ENCODE measurements at regions not wholly inside any gene's neighbourhood (a gene's known extent, or its start where the extent isn't known, plus 50 kb on each side); places are given as distances from the start of the nearest gene placed in this dataset.

GRCh38 chr20:23195636-23196035 is 109.5 kb upstream of the CD93 start:
- ATAC-seq, result no peak
- Histone ChIP-seq H3K9me3 (no peaks in the 10 kb centered on the region), H3K27ac (no peak overlapping the region), H3K4me3 (no peak overlapping the region), H3K27me3 (no peaks in the 10 kb centered on the region), H3K36me3 (no peaks in the 10 kb centered on the region), H3K4me1 (no peaks in the 10 kb centered on the region)
- intact Hi-C loops (cut with DNase I), result no loop called here
- DNase-seq, result no peak
- no peak for TF ChIP-seq CTCF (IDR thresholded peaks at IDR 0.05)

DNA sequence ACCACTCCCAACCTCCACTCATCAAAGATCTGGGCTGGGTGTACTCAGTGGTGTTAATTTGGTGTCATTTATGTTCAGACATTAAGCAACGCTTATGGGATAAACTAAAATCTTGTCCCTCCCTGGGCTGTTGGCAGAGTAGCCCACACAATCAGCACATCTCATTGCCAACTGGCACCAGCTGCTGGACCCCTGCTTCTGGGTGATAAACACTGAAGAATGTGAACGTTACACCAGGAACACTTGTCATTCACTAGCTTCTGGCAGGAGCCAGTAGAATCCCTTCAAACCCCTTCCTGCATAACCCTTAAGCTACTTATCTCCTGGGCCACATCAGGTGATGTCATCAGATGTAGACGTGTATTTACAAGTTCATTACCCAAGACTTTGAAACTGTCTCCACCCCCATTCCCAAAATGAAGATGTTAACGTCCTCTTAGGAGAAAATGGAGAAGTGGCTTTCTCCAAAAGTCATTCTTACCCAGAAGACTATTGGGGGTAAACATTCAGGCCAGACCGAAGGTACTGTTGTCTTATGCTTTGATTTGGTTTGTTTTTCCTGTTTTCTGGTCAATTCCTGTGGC is 107.8 kb upstream of the CD93 start:
- intact Hi-C loops (cut with DNase I), result no loop called here
- Histone ChIP-seq H3K4me3 (no peak overlapping the region), H3K27me3 (no peaks in the 10 kb centered on the region), H3K4me1 (no peaks in the 10 kb centered on the region), H3K9me3 (no peaks in the 10 kb centered on the region), H3K27ac (no peak overlapping the region), H3K36me3 (no peaks in the 10 kb centered on the region)
- TF ChIP-seq CTCF (IDR thresholded peaks at IDR 0.05), result no peak
- no peak for DNase-seq
- ATAC-seq, result peak; percentile 49

DNA sequence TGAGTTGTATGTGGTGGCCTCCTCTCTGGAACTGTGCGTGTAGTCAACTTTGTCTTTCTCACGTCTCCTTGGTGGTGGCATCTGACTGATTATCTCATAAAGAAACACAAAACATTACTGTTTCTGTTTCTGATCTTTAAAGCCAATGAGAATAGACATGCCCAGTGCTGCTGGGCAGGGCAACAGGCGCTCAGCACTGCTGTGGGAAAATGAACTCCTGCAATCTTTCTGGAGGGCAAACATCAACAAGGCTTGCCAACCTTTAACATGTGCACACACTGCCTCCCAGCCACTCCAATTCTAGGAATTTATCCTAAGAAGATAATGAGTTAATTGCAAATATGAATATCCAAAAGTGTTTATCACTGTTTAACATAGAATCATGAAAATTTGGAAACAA is 106.3 kb upstream of the CD93 start:
- H3K9me3 ChIP-seq, result no peaks in the 10 kb centered on the region
- no peaks in the 10 kb centered on the region for H3K27me3 ChIP-seq
- no peak overlapping the region for H3K27ac ChIP-seq
- TF ChIP-seq CTCF (IDR thresholded peaks at IDR 0.05), result no peak
- ATAC-seq (no peak), DNase-seq (no peak)
- H3K36me3 ChIP-seq, result no peaks in the 10 kb centered on the region
- H3K4me1 ChIP-seq, result no peaks in the 10 kb centered on the region
- intact Hi-C loops (cut with DNase I), result no loop called here
- no peak overlapping the region for H3K4me3 ChIP-seq

DNA sequence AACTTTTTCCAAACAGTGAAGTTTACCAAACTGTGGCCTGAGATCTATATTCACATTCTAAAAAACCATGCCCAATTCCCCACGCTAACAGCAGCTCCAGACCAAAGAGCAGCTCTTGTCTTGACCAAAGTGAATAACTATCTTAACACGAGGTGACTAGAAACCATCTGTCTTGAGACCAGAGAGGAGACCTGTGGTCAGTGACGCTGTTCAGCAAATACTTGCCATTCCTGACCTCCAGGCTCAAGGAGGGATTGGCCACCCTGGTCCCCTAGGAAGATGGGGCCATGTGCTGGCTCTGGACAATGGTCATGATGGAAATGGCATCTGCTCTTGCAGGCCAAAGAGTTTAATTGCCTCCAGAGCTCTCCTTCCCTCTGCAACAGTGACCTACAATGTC is 104.4 kb upstream of the CD93 start:
- Histone ChIP-seq H3K4me3 (no peak overlapping the region), H3K9me3 (no peaks in the 10 kb centered on the region), H3K27ac (no peak overlapping the region), H3K27me3 (no peaks in the 10 kb centered on the region), H3K4me1 (no peaks in the 10 kb centered on the region), H3K36me3 (no peaks in the 10 kb centered on the region)
- intact Hi-C loops (cut with DNase I), result no loop called here
- no peak for TF ChIP-seq CTCF (IDR thresholded peaks at IDR 0.05)
- ATAC-seq, result no peak
- no peak for DNase-seq

- no peaks in the 10 kb centered on the region for H3K36me3 ChIP-seq
- no peak overlapping the region for H3K4me3 ChIP-seq
- no peak for DNase-seq
- no peaks in the 10 kb centered on the region for H3K27me3 ChIP-seq
- H3K4me1 ChIP-seq, result no peaks in the 10 kb centered on the region
- peak; percentile 45 for ATAC-seq
- TF ChIP-seq CTCF (IDR thresholded peaks at IDR 0.05), result no peak
- H3K27ac ChIP-seq, result no peak overlapping the region
- intact Hi-C loops (cut with DNase I), result no loop called here
- H3K9me3 ChIP-seq, result no peaks in the 10 kb centered on the region
These were observed 103.7 kb upstream of the CD93 start for GRCh38 chr20:23189854-23190253.

DNA sequence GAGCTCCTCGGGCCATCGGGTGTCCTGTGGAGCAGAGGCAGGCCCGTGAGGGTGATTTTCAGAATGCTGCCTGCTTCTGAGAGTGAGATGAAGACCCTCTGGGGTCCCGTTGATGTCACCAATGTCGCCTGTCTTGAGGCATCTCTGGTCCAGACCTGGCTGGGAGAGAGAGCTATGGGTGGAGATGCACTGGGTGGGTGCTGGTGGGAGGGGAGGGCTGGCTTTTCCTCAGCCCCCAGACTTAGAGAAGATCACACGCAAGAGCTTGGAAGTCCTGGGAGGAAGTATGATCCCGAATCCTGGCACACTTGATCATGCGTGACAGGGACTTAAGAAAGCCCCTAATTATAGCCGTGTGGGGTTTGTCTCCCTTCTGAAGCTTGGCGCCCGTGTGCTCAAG is 103.2 kb upstream of the CD93 start:
- TF ChIP-seq CTCF (IDR thresholded peaks at IDR 0.05), result no peak
- Histone ChIP-seq H3K4me1 (no peaks in the 10 kb centered on the region), H3K36me3 (no peaks in the 10 kb centered on the region), H3K4me3 (no peak overlapping the region), H3K27ac (no peak overlapping the region), H3K27me3 (no peaks in the 10 kb centered on the region), H3K9me3 (no peaks in the 10 kb centered on the region)
- DNase-seq (no peak), ATAC-seq (no peak)
- intact Hi-C loops (cut with DNase I), result no loop called here
